Thyroid gland (tissue), 4 donors: ENCODE measurements at regions not wholly inside any gene's neighbourhood (a gene's known extent, or its start where the extent isn't known, plus 50 kb on each side); places are given as distances from the start of the nearest gene placed in this dataset.

Source experiments
- POLR2A ChIP-seq, 2 donors: fragments of 450-650 bp; IDR thresholded peaks; one replicate each; pipeline ENCODE4 v1.6.1; 2017; ENCODE audit warnings: antibody characterized with exemption in 2 of 2, mild to moderate bottlenecking in 2 of 2, moderate library complexity in 1 of 2
- TF ChIP-seq, protein P1 (sequence below), 6 experiments: fragments of 200-600 bp in 3 of 6; fragments of 450-650 bp in 3 of 6; sonication (generic) in 3 of 6; IDR thresholded peaks; one replicate each; pipeline ENCODE4 v1.5.1; 2016 to 2019; ENCODE audit warnings: antibody characterized with exemption in 6 of 6, mild to moderate bottlenecking in 2 of 6, inconsistent platforms in 1 of 6, moderate library complexity in 1 of 6

DNA sequence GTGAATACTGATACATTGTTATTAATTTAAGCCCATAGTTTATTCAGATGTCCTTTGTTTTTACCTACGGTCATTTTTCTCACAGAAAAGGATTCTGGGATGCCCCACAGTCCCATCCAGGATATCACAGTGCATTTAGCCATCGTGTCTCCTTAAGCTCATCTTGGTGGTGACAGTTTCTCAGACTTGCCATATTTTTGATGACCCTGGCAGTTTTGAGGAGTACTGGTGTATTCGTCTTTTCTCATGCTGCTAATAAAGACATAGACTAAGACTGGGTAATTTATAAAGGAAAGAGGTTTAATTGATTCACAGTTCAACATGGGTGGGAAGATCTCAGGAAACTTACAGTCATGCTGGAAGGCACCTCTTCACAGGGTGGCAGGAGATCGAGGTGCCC is 295.9 kb upstream of the CDH4 start:
- TF ChIP-seq, protein P1, sequence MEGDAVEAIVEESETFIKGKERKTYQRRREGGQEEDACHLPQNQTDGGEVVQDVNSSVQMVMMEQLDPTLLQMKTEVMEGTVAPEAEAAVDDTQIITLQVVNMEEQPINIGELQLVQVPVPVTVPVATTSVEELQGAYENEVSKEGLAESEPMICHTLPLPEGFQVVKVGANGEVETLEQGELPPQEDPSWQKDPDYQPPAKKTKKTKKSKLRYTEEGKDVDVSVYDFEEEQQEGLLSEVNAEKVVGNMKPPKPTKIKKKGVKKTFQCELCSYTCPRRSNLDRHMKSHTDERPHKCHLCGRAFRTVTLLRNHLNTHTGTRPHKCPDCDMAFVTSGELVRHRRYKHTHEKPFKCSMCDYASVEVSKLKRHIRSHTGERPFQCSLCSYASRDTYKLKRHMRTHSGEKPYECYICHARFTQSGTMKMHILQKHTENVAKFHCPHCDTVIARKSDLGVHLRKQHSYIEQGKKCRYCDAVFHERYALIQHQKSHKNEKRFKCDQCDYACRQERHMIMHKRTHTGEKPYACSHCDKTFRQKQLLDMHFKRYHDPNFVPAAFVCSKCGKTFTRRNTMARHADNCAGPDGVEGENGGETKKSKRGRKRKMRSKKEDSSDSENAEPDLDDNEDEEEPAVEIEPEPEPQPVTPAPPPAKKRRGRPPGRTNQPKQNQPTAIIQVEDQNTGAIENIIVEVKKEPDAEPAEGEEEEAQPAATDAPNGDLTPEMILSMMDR (IDR thresholded peaks at IDR 0.05), result no peak
- TF ChIP-seq POLR2A (IDR thresholded peaks at IDR 0.05), result no peak
